ENCODE measurements at regions not wholly inside any gene's neighbourhood (a gene's known extent, or its start where the extent isn't known, plus 50 kb on each side); places are given as distances from the start of the nearest gene placed in this dataset.
"Not testable (repeated sequence)": the region's sequence is repeated elsewhere in the genome, so short reads cannot be mapped to it uniquely, and the experiment has no call there.

DNA sequence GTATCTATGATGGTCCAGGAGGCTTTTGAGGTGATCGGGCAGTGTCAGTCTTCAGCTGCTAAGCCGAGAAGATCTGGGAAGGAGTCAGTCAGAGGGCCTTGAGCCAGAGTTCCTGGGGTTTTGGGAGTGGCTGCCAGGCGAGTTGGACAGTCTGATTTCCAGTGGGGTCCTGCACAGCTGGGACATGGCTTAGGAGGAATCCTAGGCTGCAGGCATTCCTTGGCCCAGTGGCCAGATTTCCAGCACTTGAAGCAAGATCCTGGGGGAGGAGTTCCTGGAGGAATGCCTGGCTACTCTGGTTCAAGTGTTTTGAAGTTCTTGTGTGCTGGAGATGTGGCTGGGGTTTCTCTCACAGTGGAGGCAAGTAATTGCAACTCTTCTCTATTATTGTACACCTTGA lies 271.3 kb downstream of the FGF10 start:
- TF ChIP-seq, protein P1, sequence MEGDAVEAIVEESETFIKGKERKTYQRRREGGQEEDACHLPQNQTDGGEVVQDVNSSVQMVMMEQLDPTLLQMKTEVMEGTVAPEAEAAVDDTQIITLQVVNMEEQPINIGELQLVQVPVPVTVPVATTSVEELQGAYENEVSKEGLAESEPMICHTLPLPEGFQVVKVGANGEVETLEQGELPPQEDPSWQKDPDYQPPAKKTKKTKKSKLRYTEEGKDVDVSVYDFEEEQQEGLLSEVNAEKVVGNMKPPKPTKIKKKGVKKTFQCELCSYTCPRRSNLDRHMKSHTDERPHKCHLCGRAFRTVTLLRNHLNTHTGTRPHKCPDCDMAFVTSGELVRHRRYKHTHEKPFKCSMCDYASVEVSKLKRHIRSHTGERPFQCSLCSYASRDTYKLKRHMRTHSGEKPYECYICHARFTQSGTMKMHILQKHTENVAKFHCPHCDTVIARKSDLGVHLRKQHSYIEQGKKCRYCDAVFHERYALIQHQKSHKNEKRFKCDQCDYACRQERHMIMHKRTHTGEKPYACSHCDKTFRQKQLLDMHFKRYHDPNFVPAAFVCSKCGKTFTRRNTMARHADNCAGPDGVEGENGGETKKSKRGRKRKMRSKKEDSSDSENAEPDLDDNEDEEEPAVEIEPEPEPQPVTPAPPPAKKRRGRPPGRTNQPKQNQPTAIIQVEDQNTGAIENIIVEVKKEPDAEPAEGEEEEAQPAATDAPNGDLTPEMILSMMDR (IDR thresholded peaks at IDR 0.05), result not testable (repeated sequence)
- TF ChIP-seq ZFX (IDR thresholded peaks at IDR 0.05; ENCODE audit: borderline replicate concordance), result not testable (repeated sequence)

Measured in 22Rv1 (cell line).